B cell (primary cell): ENCODE measurements at regions not wholly inside any gene's neighbourhood (a gene's known extent, or its start where the extent isn't known, plus 50 kb on each side); places are given as distances from the start of the nearest gene placed in this dataset.

Experiments used
- ATAC-seq: fragments of 200-7000 bp; cut with Tn5 transposase; one replicate; pipeline ENCODE4 v1.10.0; 2021; ENCODE audit warnings: low read depth, mild to moderate bottlenecking, moderate number of reproducible peaks, moderate library complexity
- CTCF ChIA-PET: fragments of 350-600 bp; sonication (Branson Sonifier 250); formaldehyde crosslinking; loops from one replicate; lab custom pipeline; 2021; ENCODE audit warnings: antibody characterized with exemption, inconsistent platforms; lab: Charles Lee
- POLR2A ChIA-PET: fragments of 350-600 bp; sonication (Branson Sonifier 250); formaldehyde crosslinking; loops from one replicate; lab custom pipeline; 2021; ENCODE audit warnings: antibody characterized with exemption; lab: Charles Lee
- DNase-seq: peaks from one replicate; pipeline ENCODE4 v3.0.0; 2013
- H2AFZ ChIP-seq: 2 replicates; pipeline ENCODE4 v1.6.1; 2012; ENCODE audit warnings: mild to moderate bottlenecking, low read depth, low read length; ENCODE audit not compliant: insufficient read depth, poor library complexity, severe bottlenecking
- H3K27ac ChIP-seq, 2 donors: 1 replicate in 1 of 2; 2 replicates in 1 of 2; pipeline ENCODE4 v1.5.1; 2012 to 2013; ENCODE audit warnings: low read length in 2 of 2, mild to moderate bottlenecking in 2 of 2, moderate library complexity in 1 of 2
- H3K27me3 ChIP-seq, 4 experiments: fragments of 200-600 bp in 1 of 4; sonication (generic) in 1 of 4; replicated peaks in 1 of 4; 1 replicate in 2 of 4; 2 replicates in 2 of 4; pipeline versions ENCODE4 v1.6.1 to v1.7.0; 2013 to 2016; ENCODE audit warnings: low read length in 3 of 4, mild to moderate bottlenecking in 2 of 4, mixed read lengths in 1 of 4, moderate library complexity in 1 of 4; ENCODE audit not compliant: insufficient read depth in 4 of 4, control insufficient read depth in 3 of 4; ENCODE audit errors: control extremely low read depth in 1 of 4
- H3K36me3 ChIP-seq, 2 experiments: replicated peaks in 1 of 2; 1 replicate in 1 of 2; 2 replicates in 1 of 2; pipeline versions ENCODE4 v1.6.1 to v1.7.1; 2013; ENCODE audit warnings: low read length in 1 of 2; ENCODE audit not compliant: insufficient read depth in 2 of 2, control insufficient read depth in 1 of 2; ENCODE audit errors: control extremely low read depth in 1 of 2, extremely low read depth in 1 of 2
- H3K4me1 ChIP-seq, 2 donors: fragments of 200-600 bp in 1 of 2; sonication (generic) in 1 of 2; 1 replicate in 1 of 2; 2 replicates in 1 of 2; pipeline versions ENCODE4 v1.5.1 to v1.6.1; 2013 to 2017; ENCODE audit warnings: low read length in 2 of 2; ENCODE audit not compliant: control insufficient read depth in 2 of 2, insufficient read depth in 2 of 2
- H3K4me2 ChIP-seq: replicated peaks from 2 replicates; pipeline ENCODE3; 2012; ENCODE audit warnings: mild to moderate bottlenecking, low read depth, low read length; ENCODE audit not compliant: poor library complexity, severe bottlenecking
- H3K4me3 ChIP-seq, 5 experiments: fragments of 200-600 bp in 1 of 5; sonication (generic) in 1 of 5; 1 replicate in 3 of 5; 2 replicates in 2 of 5; pipeline versions ENCODE4 v1.5.1 to v1.7.0; 2011 to 2016; ENCODE audit warnings: low read length in 4 of 5, mild to moderate bottlenecking in 4 of 5, low read depth in 2 of 5, control low read depth in 1 of 5, moderate library complexity in 1 of 5; ENCODE audit not compliant: insufficient read depth in 1 of 5; ENCODE audit errors: control extremely low read depth in 1 of 5, extremely low read depth in 1 of 5
- H3K79me2 ChIP-seq: fragments of 200-600 bp; sonication (generic); one replicate; pipeline ENCODE4 v1.6.0; 2016; ENCODE audit warnings: low read length; ENCODE audit not compliant: control insufficient read depth, insufficient read depth
- H3K9ac ChIP-seq: fragments of 200-600 bp; sonication (generic); 2 replicates; pipeline ENCODE4 v1.6.1; 2017; ENCODE audit warnings: mild to moderate bottlenecking, low read length, moderate library complexity
- H3K9me3 ChIP-seq, 3 donors: one replicate each; pipeline versions ENCODE4 v1.6.1 to v1.7.1; 2013; ENCODE audit warnings: low read length in 2 of 3; ENCODE audit not compliant: control insufficient read depth in 2 of 3, insufficient read depth in 1 of 3; ENCODE audit errors: control extremely low read depth in 1 of 3
- H4K20me1 ChIP-seq: 2 replicates; pipeline ENCODE4 v1.6.0; 2012; ENCODE audit warnings: mild to moderate bottlenecking, low read length; ENCODE audit not compliant: insufficient read depth, control insufficient read depth, poor library complexity, severe bottlenecking
- H3K27ac Mint-ChIP-seq: one replicate; pipeline ENCODE4 v1.8.0; 2021; ENCODE audit warnings: mixed read lengths
- H3K27me3 Mint-ChIP-seq: one replicate; pipeline ENCODE4 v1.8.0; 2021; ENCODE audit warnings: mixed read lengths
- H3K4me1 Mint-ChIP-seq: one replicate; pipeline ENCODE4 v1.8.0; 2021; ENCODE audit warnings: mixed read lengths
- H3K4me3 Mint-ChIP-seq: one replicate; pipeline ENCODE4 v1.8.0; 2021; ENCODE audit warnings: mixed read lengths
- H3K9me3 Mint-ChIP-seq: one replicate; pipeline ENCODE4 v1.8.0; 2022; ENCODE audit warnings: mixed read lengths; ENCODE audit not compliant: insufficient read depth
- EZH2 ChIP-seq: IDR thresholded peaks from 2 replicates; pipeline ENCODE4 v1.6.1; 2012; ENCODE audit warnings: borderline replicate concordance, low read depth, mild to moderate bottlenecking, moderate library complexity, low read length; ENCODE audit not compliant: insufficient read depth, poor library complexity, severe bottlenecking
- WGBS: methylation state at CpG from one replicate; pipeline ENCODE4 v1.1.5; 2013; ENCODE audit warnings: missing lambda C conversion rate; ENCODE audit not compliant: insufficient coverage; 5-methylcytosine and 5-hydroxymethylcytosine counted together
- intact Hi-C: fragments of 100-400 bp; cut with micrococcal nuclease; formaldehyde crosslinking; loops from one replicate; pipeline ENCODE4 v1.10.0; 2022
- TF ChIP-seq, protein P1 (sequence below): fragments of 200-600 bp; IDR thresholded peaks from one replicate; pipeline ENCODE4 v1.8.0; 2022; ENCODE audit warnings: antibody characterized with exemption, mild to moderate bottlenecking

DNA sequence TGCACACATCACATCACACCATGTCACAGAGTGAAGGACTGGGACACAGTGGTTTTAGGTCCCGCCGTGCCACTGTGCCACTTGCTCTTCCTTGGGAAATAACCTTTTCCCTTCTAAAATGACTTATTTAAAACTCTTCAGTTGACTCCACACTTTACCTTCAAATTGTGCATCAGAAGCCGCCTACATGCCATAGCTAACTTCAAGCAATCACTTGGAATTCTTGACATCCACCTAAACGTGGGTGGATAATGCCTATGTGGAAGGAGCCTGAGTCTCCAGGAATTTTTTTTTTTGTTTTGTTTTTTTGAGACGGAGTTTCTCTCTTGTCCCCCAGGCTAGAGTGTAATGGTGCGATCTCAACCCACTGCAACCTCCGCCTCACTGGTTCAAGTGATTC is 777.4 kb upstream of the TENM3 start:
- H2AFZ ChIP-seq: no peak overlapping the region
- no peaks in the 10 kb centered on the region for H3K36me3 ChIP-seq
- Mint-ChIP-seq H3K27me3 (no peaks in the 10 kb centered on the region), H3K9me3 (no peaks in the 10 kb centered on the region), H3K27ac (no peak overlapping the region), H3K4me1 (no peaks in the 10 kb centered on the region), H3K4me3 (no peak overlapping the region)
- no peaks in the 10 kb centered on the region for H3K4me1 ChIP-seq
- intact Hi-C loops: no loop called here
- no peaks in the 10 kb centered on the region for H4K20me1 ChIP-seq
- no peaks in the 10 kb centered on the region for H3K27me3 ChIP-seq
- H3K4me2 ChIP-seq: no peak overlapping the region
- H3K79me2 ChIP-seq: no peaks in the 10 kb centered on the region
- H3K9me3 ChIP-seq: no peaks in the 10 kb centered on the region
- 94% methylated on average over 2 of the region's 7 CpGs for WGBS
- ChIA-PET CTCF (no interaction called here), POLR2A (no interaction called here)
- H3K4me3 ChIP-seq: no peak overlapping the region
- no peak for TF ChIP-seq EZH2
- TF ChIP-seq, protein P1, sequence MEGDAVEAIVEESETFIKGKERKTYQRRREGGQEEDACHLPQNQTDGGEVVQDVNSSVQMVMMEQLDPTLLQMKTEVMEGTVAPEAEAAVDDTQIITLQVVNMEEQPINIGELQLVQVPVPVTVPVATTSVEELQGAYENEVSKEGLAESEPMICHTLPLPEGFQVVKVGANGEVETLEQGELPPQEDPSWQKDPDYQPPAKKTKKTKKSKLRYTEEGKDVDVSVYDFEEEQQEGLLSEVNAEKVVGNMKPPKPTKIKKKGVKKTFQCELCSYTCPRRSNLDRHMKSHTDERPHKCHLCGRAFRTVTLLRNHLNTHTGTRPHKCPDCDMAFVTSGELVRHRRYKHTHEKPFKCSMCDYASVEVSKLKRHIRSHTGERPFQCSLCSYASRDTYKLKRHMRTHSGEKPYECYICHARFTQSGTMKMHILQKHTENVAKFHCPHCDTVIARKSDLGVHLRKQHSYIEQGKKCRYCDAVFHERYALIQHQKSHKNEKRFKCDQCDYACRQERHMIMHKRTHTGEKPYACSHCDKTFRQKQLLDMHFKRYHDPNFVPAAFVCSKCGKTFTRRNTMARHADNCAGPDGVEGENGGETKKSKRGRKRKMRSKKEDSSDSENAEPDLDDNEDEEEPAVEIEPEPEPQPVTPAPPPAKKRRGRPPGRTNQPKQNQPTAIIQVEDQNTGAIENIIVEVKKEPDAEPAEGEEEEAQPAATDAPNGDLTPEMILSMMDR: no peak
- H3K27ac ChIP-seq: no peak overlapping the region
- no peak overlapping the region for H3K9ac ChIP-seq
- no peak for ATAC-seq
- DNase-seq: no peak

DNA sequence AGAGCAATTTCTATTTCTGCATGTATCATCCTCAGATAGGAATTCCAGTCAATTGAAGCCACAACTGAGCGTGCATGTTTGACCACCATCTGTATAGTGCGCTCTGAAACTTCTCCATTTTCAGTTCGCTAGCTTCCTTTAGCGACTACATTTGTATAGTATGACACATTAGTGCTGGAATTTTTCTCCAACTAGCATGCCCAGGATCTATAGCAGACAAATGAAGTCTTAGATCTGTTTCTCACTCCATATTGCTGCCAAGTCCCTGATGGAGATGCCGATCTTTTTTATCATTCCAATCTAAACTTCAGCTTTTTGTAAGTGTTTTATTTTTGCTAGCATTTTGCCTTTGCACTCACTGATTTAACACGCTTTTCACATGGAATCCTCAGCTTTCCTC is 774.8 kb upstream of the TENM3 start:
- POLR2A ChIA-PET: no interaction called here

More for the DNA sequence above, 774.8 kb upstream of the TENM3 start:
- H3K79me2 ChIP-seq: no peaks in the 10 kb centered on the region
- no peak overlapping the region for H3K9ac ChIP-seq
- no peaks in the 10 kb centered on the region for H3K36me3 ChIP-seq
- no peaks in the 10 kb centered on the region for H3K27me3 ChIP-seq
- no peak overlapping the region for H3K4me2 ChIP-seq
- no peaks in the 10 kb centered on the region for H3K4me1 Mint-ChIP-seq
- H3K27ac Mint-ChIP-seq: no peak overlapping the region
- no peak overlapping the region for H3K4me3 ChIP-seq
- no peak overlapping the region for H3K27ac ChIP-seq
- ATAC-seq: no peak
- no peak for DNase-seq
- CTCF ChIA-PET: no interaction called here
- 96% methylated on average over 4 of the region's 6 CpGs for WGBS
- no peaks in the 10 kb centered on the region for H4K20me1 ChIP-seq
- H3K9me3 Mint-ChIP-seq: no peaks in the 10 kb centered on the region
- no peaks in the 10 kb centered on the region for H3K27me3 Mint-ChIP-seq
- no peak overlapping the region for H3K4me3 Mint-ChIP-seq
- H3K9me3 ChIP-seq: peaks cover 0 to 3% (median 0%) of the 10 kb centered on the region in 3 donors
- TF ChIP-seq, protein P1: no peak
- TF ChIP-seq EZH2: no peak
- intact Hi-C loops: no loop called here
- no peaks in the 10 kb centered on the region for H3K4me1 ChIP-seq
- H2AFZ ChIP-seq: no peak overlapping the region
